Esophagus squamous epithelium (tissue), 4 donors: ENCODE measurements at regions not wholly inside any gene's neighbourhood (a gene's known extent, or its start where the extent isn't known, plus 50 kb on each side); places are given as distances from the start of the nearest gene placed in this dataset.

Source experiments
- POLR2A ChIP-seq, 4 donors: fragments of 450-650 bp; IDR thresholded peaks; one replicate each; pipeline ENCODE4 v1.6.1; 2017; ENCODE audit warnings: antibody characterized with exemption in 4 of 4, mild to moderate bottlenecking in 4 of 4, moderate library complexity in 3 of 4
- TF ChIP-seq, protein P1 (sequence below), 6 experiments: fragments of 450-650 bp in 4 of 6; fragments of 200-600 bp in 2 of 6; sonication (generic) in 2 of 6; IDR thresholded peaks; one replicate each; pipeline ENCODE4 v1.5.1; 2016 to 2019; ENCODE audit warnings: antibody characterized with exemption in 6 of 6, mild to moderate bottlenecking in 4 of 6, moderate library complexity in 4 of 6

DNA sequence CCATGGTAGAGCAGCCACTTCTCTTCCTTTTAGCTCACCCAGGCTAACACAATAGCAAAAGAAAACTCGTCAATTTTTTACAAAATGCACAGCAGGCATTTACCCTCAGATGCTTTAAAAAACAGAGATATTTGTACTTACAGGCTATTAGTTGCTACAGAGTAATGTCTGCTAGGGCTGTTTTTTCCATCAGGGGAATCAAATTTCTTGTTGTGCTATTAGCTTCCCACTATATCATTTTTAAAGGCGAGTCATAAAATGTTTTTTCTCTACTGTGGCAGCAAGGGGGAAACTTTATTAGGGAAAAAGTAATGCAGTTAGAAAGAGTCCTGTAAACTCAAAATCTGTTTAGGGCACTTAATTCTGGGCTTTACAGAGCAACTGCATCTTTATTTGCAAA lies 277.9 kb upstream of the THSD7B start:
- no peak for TF ChIP-seq POLR2A (IDR thresholded peaks at IDR 0.05)
- TF ChIP-seq, protein P1, sequence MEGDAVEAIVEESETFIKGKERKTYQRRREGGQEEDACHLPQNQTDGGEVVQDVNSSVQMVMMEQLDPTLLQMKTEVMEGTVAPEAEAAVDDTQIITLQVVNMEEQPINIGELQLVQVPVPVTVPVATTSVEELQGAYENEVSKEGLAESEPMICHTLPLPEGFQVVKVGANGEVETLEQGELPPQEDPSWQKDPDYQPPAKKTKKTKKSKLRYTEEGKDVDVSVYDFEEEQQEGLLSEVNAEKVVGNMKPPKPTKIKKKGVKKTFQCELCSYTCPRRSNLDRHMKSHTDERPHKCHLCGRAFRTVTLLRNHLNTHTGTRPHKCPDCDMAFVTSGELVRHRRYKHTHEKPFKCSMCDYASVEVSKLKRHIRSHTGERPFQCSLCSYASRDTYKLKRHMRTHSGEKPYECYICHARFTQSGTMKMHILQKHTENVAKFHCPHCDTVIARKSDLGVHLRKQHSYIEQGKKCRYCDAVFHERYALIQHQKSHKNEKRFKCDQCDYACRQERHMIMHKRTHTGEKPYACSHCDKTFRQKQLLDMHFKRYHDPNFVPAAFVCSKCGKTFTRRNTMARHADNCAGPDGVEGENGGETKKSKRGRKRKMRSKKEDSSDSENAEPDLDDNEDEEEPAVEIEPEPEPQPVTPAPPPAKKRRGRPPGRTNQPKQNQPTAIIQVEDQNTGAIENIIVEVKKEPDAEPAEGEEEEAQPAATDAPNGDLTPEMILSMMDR (IDR thresholded peaks at IDR 0.05) = no peak
